HEK293T (cell line): ENCODE measurements at regions not wholly inside any gene's neighbourhood (a gene's known extent, or its start where the extent isn't known, plus 50 kb on each side); places are given as distances from the start of the nearest gene placed in this dataset.

Experiments
- ELF4 ChIP-seq: fragments of 450-650 bp; IDR thresholded peaks from 2 replicates; pipeline ENCODE4 v1.6.1; 2017; ENCODE audit warnings: antibody characterized with exemption
- FOXA1 ChIP-seq: fragments of 450-650 bp; IDR thresholded peaks from 2 replicates; pipeline ENCODE4 v1.6.1; 2016; ENCODE audit warnings: mild to moderate bottlenecking

DNA sequence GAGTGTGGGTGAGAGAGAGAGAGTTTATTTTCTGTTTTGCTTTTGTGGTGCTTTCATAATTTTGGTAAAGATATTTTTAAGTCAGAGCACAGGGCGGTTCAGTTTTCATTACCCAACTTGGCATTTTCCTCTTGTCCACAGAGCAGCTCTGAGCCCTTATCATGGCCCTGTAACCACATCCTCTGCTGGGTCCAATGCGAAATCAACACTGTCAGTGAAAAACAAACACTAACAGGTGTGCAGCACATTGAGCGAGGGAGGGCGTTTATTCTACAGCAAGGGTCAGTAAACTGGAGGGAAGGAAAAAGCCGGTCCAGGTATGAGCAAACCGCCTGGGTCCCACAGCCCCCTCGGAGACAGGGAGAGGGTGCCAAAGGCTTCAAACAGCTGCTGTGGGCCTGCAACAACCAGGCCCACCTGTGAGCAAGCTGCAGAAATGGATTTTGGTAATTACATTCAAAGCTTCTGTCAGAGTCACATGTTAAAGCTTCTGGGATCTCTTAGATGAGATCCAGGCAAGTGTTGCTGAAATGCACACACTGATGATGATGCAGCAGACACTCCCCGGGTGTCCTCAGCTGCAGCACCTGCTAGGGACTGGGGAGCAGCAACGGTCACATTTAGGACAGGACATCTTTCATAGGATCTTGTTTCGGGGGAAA, 132.7 kb upstream of the DYRK2 start:
- no peak for TF ChIP-seq ELF4
- no peak for TF ChIP-seq FOXA1
